ENCODE measurements at regions not wholly inside any gene's neighbourhood (a gene's known extent, or its start where the extent isn't known, plus 50 kb on each side); places are given as distances from the start of the nearest gene placed in this dataset.

DNA sequence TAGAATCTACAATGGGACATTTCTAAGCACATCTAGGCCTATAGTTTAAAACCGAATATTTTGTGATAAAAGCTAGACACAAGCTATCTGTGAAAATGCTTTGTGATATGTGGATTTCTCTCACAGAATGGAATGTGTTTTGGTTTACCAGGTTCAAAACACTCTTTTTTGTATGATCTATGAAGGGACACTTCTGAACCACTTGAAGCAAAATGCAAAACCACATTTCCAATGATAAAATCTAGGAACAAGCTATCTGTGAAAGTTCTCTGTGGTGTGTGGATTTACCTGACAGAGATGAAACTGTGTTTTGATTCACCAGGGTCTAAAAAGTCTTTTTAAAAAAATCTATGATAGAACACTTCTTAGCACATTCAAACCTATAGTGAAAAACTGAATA is 2192.4 kb downstream of the TP53TG3F start:
- H3K27me3 Mint-ChIP-seq = no peaks in the 10 kb centered on the region
- TF ChIP-seq, protein P1, sequence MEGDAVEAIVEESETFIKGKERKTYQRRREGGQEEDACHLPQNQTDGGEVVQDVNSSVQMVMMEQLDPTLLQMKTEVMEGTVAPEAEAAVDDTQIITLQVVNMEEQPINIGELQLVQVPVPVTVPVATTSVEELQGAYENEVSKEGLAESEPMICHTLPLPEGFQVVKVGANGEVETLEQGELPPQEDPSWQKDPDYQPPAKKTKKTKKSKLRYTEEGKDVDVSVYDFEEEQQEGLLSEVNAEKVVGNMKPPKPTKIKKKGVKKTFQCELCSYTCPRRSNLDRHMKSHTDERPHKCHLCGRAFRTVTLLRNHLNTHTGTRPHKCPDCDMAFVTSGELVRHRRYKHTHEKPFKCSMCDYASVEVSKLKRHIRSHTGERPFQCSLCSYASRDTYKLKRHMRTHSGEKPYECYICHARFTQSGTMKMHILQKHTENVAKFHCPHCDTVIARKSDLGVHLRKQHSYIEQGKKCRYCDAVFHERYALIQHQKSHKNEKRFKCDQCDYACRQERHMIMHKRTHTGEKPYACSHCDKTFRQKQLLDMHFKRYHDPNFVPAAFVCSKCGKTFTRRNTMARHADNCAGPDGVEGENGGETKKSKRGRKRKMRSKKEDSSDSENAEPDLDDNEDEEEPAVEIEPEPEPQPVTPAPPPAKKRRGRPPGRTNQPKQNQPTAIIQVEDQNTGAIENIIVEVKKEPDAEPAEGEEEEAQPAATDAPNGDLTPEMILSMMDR (IDR thresholded peaks at IDR 0.05; ENCODE audit: unreplicated experiment) = no peak
- DNase-seq (ENCODE audit: low spot score, unreplicated experiment) = no peak
- H3K36me3 Mint-ChIP-seq (ENCODE audit: insufficient read depth) = no peaks in the 10 kb centered on the region
- H3K4me1 Mint-ChIP-seq (ENCODE audit: low read depth) = no peaks in the 10 kb centered on the region
- no peak overlapping the region for H3K27ac Mint-ChIP-seq
- H3K9me3 Mint-ChIP-seq (ENCODE audit: low read depth) = peaks cover 21% of the 10 kb centered on the region
- no peak overlapping the region for H3K4me3 Mint-ChIP-seq (ENCODE audit: low read depth)

DNA sequence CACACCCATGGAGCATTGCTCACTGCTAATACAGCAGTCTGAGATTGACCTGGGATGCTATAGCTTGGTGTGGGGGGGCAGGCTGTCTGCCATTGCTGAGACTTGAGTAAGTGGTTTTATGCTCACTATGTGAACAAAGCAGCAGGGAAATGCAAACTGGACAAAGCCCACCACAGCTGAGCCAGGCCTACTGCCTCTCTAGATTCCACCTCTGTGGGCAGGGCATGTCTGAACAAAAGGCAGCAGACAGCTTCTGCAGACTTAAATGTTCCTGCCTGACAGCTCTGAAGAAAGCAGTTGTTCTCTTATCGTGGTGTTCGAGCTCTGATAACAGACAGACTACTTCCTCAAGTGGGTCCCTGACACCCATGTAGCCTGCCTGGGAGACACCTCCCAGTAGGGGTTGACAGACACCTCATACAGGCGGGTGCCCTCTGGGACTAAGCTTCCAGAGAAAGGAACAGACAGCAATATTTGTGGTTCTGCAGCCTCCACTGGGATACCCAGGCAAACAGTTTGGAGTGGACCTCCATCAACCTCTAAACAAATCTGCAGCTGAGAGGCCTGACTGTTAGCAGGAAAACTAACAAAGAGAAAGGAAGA is 2204.8 kb downstream of the TP53TG3F start:
- Mint-ChIP-seq H3K27ac (no peak overlapping the region), H3K27me3 (no peaks in the 10 kb centered on the region), H3K36me3 (ENCODE audit: insufficient read depth) (no peaks in the 10 kb centered on the region), H3K9me3 (ENCODE audit: low read depth) (peaks cover 43% of the 10 kb centered on the region), H3K4me1 (ENCODE audit: low read depth) (no peaks in the 10 kb centered on the region), H3K4me3 (ENCODE audit: low read depth) (no peak overlapping the region)
- TF ChIP-seq, protein P1 (IDR thresholded peaks at IDR 0.05; ENCODE audit: unreplicated experiment) = no peak
- DNase-seq (ENCODE audit: low spot score, unreplicated experiment) = no peak

DNA sequence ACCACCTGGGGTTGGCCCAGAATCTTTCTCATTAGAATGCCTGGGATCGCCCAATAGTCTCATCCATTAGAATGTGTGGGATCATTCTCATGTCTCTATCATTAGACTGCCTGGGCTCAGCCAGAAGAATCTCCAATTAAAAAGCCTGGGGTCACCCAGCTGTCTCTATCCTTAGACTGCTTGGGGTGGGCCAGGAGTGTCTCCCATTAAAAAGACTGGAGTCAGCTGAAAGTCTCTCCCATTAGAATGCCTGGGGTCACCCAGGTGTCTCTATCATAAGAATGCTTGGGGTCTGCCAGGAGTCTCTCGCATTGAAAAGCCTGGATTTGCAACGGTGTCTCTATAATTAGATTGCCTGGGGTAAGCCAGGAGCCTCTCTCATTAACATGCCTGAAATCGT is 2225.7 kb downstream of the TP53TG3F start:
- no peaks in the 10 kb centered on the region for H3K4me1 Mint-ChIP-seq (ENCODE audit: low read depth)
- TF ChIP-seq, protein P1 (IDR thresholded peaks at IDR 0.05; ENCODE audit: unreplicated experiment) = no peak
- H3K4me3 Mint-ChIP-seq (ENCODE audit: low read depth) = no peak overlapping the region
- H3K9me3 Mint-ChIP-seq (ENCODE audit: low read depth) = peaks cover 61% of the 10 kb centered on the region
- H3K27me3 Mint-ChIP-seq = no peaks in the 10 kb centered on the region
- H3K36me3 Mint-ChIP-seq (ENCODE audit: insufficient read depth) = no peaks in the 10 kb centered on the region
- H3K27ac Mint-ChIP-seq = no peak overlapping the region
- DNase-seq (ENCODE audit: low spot score, unreplicated experiment) = no peak

DNA sequence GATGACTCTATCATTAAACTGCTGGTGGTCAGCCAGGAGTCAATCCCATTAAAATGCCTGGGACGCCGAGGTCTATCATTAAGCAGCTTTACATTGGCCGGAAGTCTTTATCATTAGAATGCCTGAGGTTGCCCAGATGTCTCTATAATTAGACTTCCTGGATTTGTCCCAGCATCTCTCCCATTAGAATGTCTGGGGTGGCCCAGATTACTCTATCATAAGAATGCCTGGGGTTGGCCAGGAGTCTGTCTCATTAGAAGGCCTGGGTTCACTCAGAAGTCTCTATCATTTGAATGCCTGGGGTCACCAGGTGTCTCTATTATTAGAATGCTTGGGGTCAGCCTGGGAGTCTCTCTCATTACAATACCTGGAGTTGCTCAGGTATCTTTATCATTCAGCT is 2227.2 kb downstream of the TP53TG3F start:
- Mint-ChIP-seq H3K9me3 (ENCODE audit: low read depth) (peaks cover 69% of the 10 kb centered on the region), H3K27me3 (no peaks in the 10 kb centered on the region), H3K27ac (no peak overlapping the region), H3K4me3 (ENCODE audit: low read depth) (no peak overlapping the region), H3K4me1 (ENCODE audit: low read depth) (no peaks in the 10 kb centered on the region), H3K36me3 (ENCODE audit: insufficient read depth) (no peaks in the 10 kb centered on the region)
- no peak for DNase-seq (ENCODE audit: low spot score, unreplicated experiment)
- TF ChIP-seq, protein P1 (IDR thresholded peaks at IDR 0.05; ENCODE audit: unreplicated experiment) = no peak

DNA sequence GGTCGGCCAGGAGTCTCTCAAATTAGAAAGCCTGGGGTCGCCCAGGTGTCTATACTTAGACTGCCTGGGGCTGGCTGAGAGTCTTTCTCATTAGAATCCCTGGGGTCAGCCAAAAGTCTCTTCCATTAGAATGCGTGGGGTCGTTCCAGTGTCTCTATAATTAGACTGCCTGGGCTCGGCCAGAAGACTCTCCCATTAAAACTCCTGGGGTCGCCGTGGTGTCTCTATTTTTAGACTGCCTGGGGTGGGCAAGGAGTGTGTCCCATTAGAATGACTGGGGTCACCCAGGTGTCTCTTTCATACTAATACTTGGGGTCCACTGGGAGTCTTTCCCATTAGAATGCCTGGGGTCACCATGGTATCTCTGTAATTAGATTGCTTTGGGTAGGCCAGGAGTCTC is 2227.7 kb downstream of the TP53TG3F start:
- Mint-ChIP-seq H3K9me3 (ENCODE audit: low read depth) (peaks cover 71% of the 10 kb centered on the region), H3K27me3 (no peaks in the 10 kb centered on the region), H3K4me3 (ENCODE audit: low read depth) (no peak overlapping the region), H3K4me1 (ENCODE audit: low read depth) (no peaks in the 10 kb centered on the region), H3K27ac (no peak overlapping the region), H3K36me3 (ENCODE audit: insufficient read depth) (no peaks in the 10 kb centered on the region)
- DNase-seq (ENCODE audit: low spot score, unreplicated experiment) = no peak
- TF ChIP-seq, protein P1 (IDR thresholded peaks at IDR 0.05; ENCODE audit: unreplicated experiment) = no peak

All from progenitor cell of endocrine pancreas (in vitro differentiated cells).